SK-N-MC (cell line): ENCODE measurements at regions not wholly inside any gene's neighbourhood (a gene's known extent, or its start where the extent isn't known, plus 50 kb on each side); places are given as distances from the start of the nearest gene placed in this dataset.

Experiments
- EZH2 ChIP-seq: fragments of 200-600 bp; sonication (generic); IDR thresholded peaks from one replicate; pipeline ENCODE4 v1.6.1; 2017; ENCODE audit warnings: antibody characterized with exemption
- POLR2AphosphoS5 ChIP-seq: IDR thresholded peaks from 2 replicates; pipeline ENCODE4 v1.6.1; 2012; ENCODE audit warnings: mild to moderate bottlenecking, low read depth, low read length, borderline replicate concordance

GRCh38 chr1:222926566-222926965 lies 111.7 kb downstream of the DISP1 start:
- TF ChIP-seq POLR2AphosphoS5 (no peak), EZH2 (no peak)
